Mammary epithelial cell (primary cell): ENCODE measurements at regions not wholly inside any gene's neighbourhood (a gene's known extent, or its start where the extent isn't known, plus 50 kb on each side); places are given as distances from the start of the nearest gene placed in this dataset.

Experiments used
- EZH2 ChIP-seq: IDR thresholded peaks from 2 replicates; pipeline ENCODE4 v1.6.1; 2012; ENCODE audit warnings: low read length, inconsistent platforms, borderline replicate concordance
- TF ChIP-seq, protein P1 (sequence below), 2 donors: IDR thresholded peaks in 1 of 2; conservative IDR thresholded peaks in 1 of 2; 2 replicates each; pipeline ENCODE4 v1.5.1; 2011 to 2012; ENCODE audit warnings: inconsistent platforms in 2 of 2, low read length in 2 of 2, mild to moderate bottlenecking in 2 of 2, control low read depth in 1 of 2, low read depth in 1 of 2; ENCODE audit not compliant: insufficient read depth in 1 of 2; ENCODE audit errors: extremely low read depth in 1 of 2

DNA sequence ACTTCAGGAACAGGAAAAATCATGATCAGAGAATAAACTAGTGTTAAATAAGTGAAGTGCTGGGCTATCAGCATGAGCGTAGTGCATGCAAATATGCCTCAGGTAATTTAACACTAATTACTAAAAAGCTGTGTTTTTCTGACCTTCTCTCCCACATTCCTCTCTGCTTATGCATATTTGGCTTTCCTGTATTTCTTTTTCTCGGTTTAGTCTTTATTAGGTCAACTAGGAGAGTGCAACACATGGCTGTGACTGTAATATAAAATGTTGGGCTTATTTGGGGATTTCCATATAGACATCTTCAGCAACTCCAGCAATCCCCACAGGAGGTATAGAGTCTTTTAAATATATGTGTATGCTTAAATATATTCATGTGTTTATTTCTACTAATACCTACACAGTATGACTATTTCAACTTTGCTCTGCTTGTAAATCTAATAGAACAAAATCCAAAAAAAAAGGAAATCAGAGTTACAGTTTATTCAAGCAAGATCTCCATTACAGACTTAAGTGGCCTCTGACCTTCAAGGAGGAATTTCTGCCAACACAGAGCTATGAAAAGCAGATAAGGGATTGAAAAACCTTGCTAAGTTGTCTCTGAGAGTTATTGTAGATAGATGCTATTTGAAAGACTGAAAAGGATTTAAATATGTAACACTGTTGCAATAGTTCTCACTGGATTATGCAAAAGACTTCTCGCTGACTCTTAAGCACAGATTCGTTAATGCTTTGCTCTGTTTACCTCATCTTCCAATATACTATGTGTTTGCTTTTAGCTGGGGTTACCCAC lies 359.5 kb upstream of the RGPD4 start:
- TF ChIP-seq, protein P1, sequence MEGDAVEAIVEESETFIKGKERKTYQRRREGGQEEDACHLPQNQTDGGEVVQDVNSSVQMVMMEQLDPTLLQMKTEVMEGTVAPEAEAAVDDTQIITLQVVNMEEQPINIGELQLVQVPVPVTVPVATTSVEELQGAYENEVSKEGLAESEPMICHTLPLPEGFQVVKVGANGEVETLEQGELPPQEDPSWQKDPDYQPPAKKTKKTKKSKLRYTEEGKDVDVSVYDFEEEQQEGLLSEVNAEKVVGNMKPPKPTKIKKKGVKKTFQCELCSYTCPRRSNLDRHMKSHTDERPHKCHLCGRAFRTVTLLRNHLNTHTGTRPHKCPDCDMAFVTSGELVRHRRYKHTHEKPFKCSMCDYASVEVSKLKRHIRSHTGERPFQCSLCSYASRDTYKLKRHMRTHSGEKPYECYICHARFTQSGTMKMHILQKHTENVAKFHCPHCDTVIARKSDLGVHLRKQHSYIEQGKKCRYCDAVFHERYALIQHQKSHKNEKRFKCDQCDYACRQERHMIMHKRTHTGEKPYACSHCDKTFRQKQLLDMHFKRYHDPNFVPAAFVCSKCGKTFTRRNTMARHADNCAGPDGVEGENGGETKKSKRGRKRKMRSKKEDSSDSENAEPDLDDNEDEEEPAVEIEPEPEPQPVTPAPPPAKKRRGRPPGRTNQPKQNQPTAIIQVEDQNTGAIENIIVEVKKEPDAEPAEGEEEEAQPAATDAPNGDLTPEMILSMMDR (conservative IDR thresholded peaks at IDR 0.05 in 1 of 2, IDR thresholded peaks at IDR 0.05 in 1 of 2; ENCODE audit: extremely low read depth in 1 of 2, insufficient read depth in 1 of 2, low read depth in 1 of 2, low read length in 2 of 2) = no peak
- TF ChIP-seq EZH2 = no peak
